SK-N-SH (cell line): ENCODE measurements at regions not wholly inside any gene's neighbourhood (a gene's known extent, or its start where the extent isn't known, plus 50 kb on each side); places are given as distances from the start of the nearest gene placed in this dataset.

ENCODE experiments used
- CTCF ChIA-PET: fragments of 300-600, 350-600 bp; formaldehyde crosslinking; extraction: SDS; loops from one replicate; lab custom pipeline; 2021; lab: Yijun Ruan, JAX
- POLR2A ChIA-PET: fragments of 350-600 bp; sonication (Branson Sonifier 250); formaldehyde crosslinking; extraction: SDS; loops from one replicate; lab custom pipeline; 2020; ENCODE audit warnings: antibody characterized with exemption, inconsistent platforms; lab: Yijun Ruan, JAX
- DNase-seq: peaks from one replicate; pipeline ENCODE4 v3.0.0; 2012
- H2AFZ ChIP-seq: fragments of 200-600 bp; sonication (generic); 2 replicates; pipeline ENCODE4 v1.8.1; 2016; ENCODE audit warnings: antibody characterized with exemption, mild to moderate bottlenecking, low read depth
- H3F3A ChIP-seq: fragments of 200-600 bp; sonication (generic); replicated peaks from 2 replicates; pipeline ENCODE3; 2016; ENCODE audit warnings: antibody characterized with exemption, mild to moderate bottlenecking; ENCODE audit not compliant: insufficient read depth
- H3K27ac ChIP-seq, 2 experiments: fragments of 200-500 bp in 1 of 2; fragments of 200-600 bp in 1 of 2; sonication (Bioruptor generic) in 1 of 2; sonication (generic), shearing (Covaris generic) in 1 of 2; 2 replicates each; pipeline versions ENCODE4 v1.5.1 to v1.6.1; 2014 to 2016; ENCODE audit warnings: low read depth in 2 of 2, inconsistent platforms in 1 of 2, low read length in 1 of 2, mild to moderate bottlenecking in 1 of 2, mixed read lengths in 1 of 2
- H3K27me3 ChIP-seq: fragments of 200-600 bp; sonication (generic), shearing (Covaris generic); 2 replicates; pipeline ENCODE4 v1.6.1; 2016; ENCODE audit warnings: mixed run types; ENCODE audit not compliant: insufficient read depth
- H3K36me3 ChIP-seq, 2 experiments: fragments of 200-500 bp in 1 of 2; fragments of 200-600 bp in 1 of 2; sonication (Bioruptor generic) in 1 of 2; sonication (generic) in 1 of 2; replicated peaks in 1 of 2; 2 replicates each; pipeline versions ENCODE3 to v1.5.1; 2014 to 2016; ENCODE audit warnings: low read length in 1 of 2, mild to moderate bottlenecking in 1 of 2; ENCODE audit not compliant: insufficient read depth in 2 of 2, control insufficient read depth in 1 of 2
- H3K4me1 ChIP-seq, 2 experiments: fragments of 200-500 bp in 1 of 2; fragments of 200-600 bp in 1 of 2; sonication (Bioruptor generic) in 1 of 2; sonication (generic), shearing (Covaris generic) in 1 of 2; 2 replicates each; pipeline versions ENCODE4 v1.5.1 to v1.6.1; 2014 to 2016; ENCODE audit warnings: low read depth in 1 of 2, low read length in 1 of 2, mixed run types in 1 of 2; ENCODE audit not compliant: insufficient read depth in 2 of 2, control insufficient read depth in 1 of 2
- H3K4me2 ChIP-seq: fragments of 200-600 bp; sonication (generic), shearing (Covaris generic); 2 replicates; pipeline ENCODE4 v1.6.1; 2017; ENCODE audit warnings: mixed run types
- H3K4me3 ChIP-seq, 2 experiments: fragments of 200-500 bp in 1 of 2; fragments of 200-600 bp in 1 of 2; sonication (Bioruptor generic) in 1 of 2; sonication (generic), shearing (Covaris generic) in 1 of 2; 2 replicates each; pipeline versions ENCODE4 v1.5.1 to v1.8.1; 2014 to 2016; ENCODE audit warnings: low read depth in 2 of 2, inconsistent platforms in 1 of 2, low read length in 1 of 2, mild to moderate bottlenecking in 1 of 2, mixed read lengths in 1 of 2, moderate library complexity in 1 of 2
- H3K79me2 ChIP-seq: fragments of 200-600 bp; sonication (generic); 2 replicates; pipeline ENCODE4 v1.8.1; 2017; ENCODE audit warnings: mild to moderate bottlenecking; ENCODE audit not compliant: insufficient read depth
- H3K9ac ChIP-seq: fragments of 200-600 bp; sonication (generic); 2 replicates; pipeline ENCODE4 v1.6.1; 2017; ENCODE audit warnings: mixed run types
- H3K9me2 ChIP-seq: fragments of 200-600 bp; sonication (generic); 2 replicates; pipeline ENCODE4 v1.6.1; 2017; ENCODE audit warnings: mixed run types
- H3K9me3 ChIP-seq: fragments of 200-600 bp; sonication (generic); 2 replicates; pipeline ENCODE4 v1.6.1; 2017; ENCODE audit warnings: mixed run types, mild to moderate bottlenecking, moderate library complexity
- H4K20me1 ChIP-seq: fragments of 200-600 bp; sonication (generic); 2 replicates; pipeline ENCODE4 v1.6.1; 2017; ENCODE audit warnings: mild to moderate bottlenecking, mixed run types; ENCODE audit not compliant: insufficient read depth
- CHD2 ChIP-seq: fragments of 150-350 bp; IDR thresholded peaks from 2 replicates; pipeline ENCODE4 v1.6.1; 2018; ENCODE audit warnings: low read length; ENCODE audit not compliant: partially characterized antibody
- EP300 ChIP-seq, 2 experiments: IDR thresholded peaks; 2 replicates each; pipeline versions ENCODE4 v1.4.0 to v1.6.1; 2012; ENCODE audit warnings: borderline replicate concordance in 1 of 2, low read depth in 1 of 2, low read length in 1 of 2
- FOSL2 ChIP-seq: IDR thresholded peaks from 2 replicates; pipeline ENCODE4 v1.4.0; 2012; ENCODE audit warnings: low read depth, mild to moderate bottlenecking, moderate library complexity, borderline replicate concordance
- FOXJ3 ChIP-seq: sonication (generic); formaldehyde crosslinking; IDR thresholded peaks from 2 replicates; pipeline ENCODE4 v1.5.1; 2020; ENCODE audit warnings: mild to moderate bottlenecking, missing genetic modification reagents
- GATA2 ChIP-seq: sonication (generic); formaldehyde crosslinking; IDR thresholded peaks from 2 replicates; pipeline ENCODE4 v1.5.0; 2020; ENCODE audit warnings: mild to moderate bottlenecking, missing genetic modification reagents
- JUND ChIP-seq: IDR thresholded peaks from 2 replicates; pipeline ENCODE4 v1.4.0; 2012
- MEF2A ChIP-seq: IDR thresholded peaks from 2 replicates; pipeline ENCODE4 v1.4.0; 2012; ENCODE audit warnings: low read depth, borderline replicate concordance
- NFIC ChIP-seq: IDR thresholded peaks from 2 replicates; pipeline ENCODE4 v1.4.0; 2012; ENCODE audit warnings: borderline replicate concordance
- NRF1 ChIP-seq: IDR thresholded peaks from 2 replicates; pipeline ENCODE4 v1.6.1; 2012; ENCODE audit warnings: low read depth, mild to moderate bottlenecking, low read length
- POLR2AphosphoS5 ChIP-seq: IDR thresholded peaks from 2 replicates; pipeline ENCODE4 v1.6.1; 2012; ENCODE audit warnings: low read depth, low read length
- SIN3A ChIP-seq: IDR thresholded peaks from 2 replicates; pipeline ENCODE4 v1.6.1; 2012; ENCODE audit warnings: low read depth, mild to moderate bottlenecking, low read length, moderate library complexity, borderline replicate concordance
- SMC3 ChIP-seq: IDR thresholded peaks from 2 replicates; pipeline ENCODE4 v1.6.1; 2012; ENCODE audit warnings: low read depth, low read length, improper control_type of control experiment
- TCF12 ChIP-seq: IDR thresholded peaks from 2 replicates; pipeline ENCODE4 v1.4.0; 2012
- TEAD4 ChIP-seq: IDR thresholded peaks from 2 replicates; pipeline ENCODE4 v1.4.0; 2012; ENCODE audit warnings: mild to moderate bottlenecking, borderline replicate concordance; ENCODE audit not compliant: insufficient read depth
- WGBS: methylation state at CpG from one replicate; pipeline ENCODE4 v1.1.6; 2017; ENCODE audit warnings: low lambda C conversion rate; 5-methylcytosine and 5-hydroxymethylcytosine counted together
- TF ChIP-seq, protein P1 (sequence below): IDR thresholded peaks from 2 replicates; pipeline ENCODE4 v1.4.0; 2012; ENCODE audit warnings: low read depth, borderline replicate concordance
- TF ChIP-seq, protein P2 (sequence below): IDR thresholded peaks from 2 replicates; pipeline ENCODE4 v1.4.0; 2012; ENCODE audit warnings: low read depth
- TF ChIP-seq, protein P3 (sequence below): IDR thresholded peaks from 2 replicates; pipeline ENCODE4; 2012

DNA sequence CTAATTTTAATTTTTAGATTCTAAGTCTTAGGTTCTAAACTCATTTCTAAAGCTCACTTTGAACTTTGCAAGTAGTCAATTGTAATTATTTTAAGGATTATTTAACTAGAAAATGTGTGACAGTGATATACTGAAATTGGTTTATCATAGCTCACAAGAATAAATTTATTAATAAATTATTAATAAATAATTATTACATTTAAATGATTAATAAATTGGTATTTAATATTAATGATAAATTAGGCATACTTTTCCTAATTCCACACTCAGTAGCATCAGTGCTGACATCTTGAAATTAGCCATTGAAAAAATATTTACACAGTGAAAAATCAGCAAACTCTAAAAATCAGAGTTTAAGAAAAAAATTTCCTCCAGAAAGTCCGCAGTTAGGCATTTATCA lies 433.7 kb downstream of the FIGN start:
- Histone ChIP-seq H3K4me2 (no peak overlapping the region), H3K36me3 (no peaks in the 10 kb centered on the region), H3K4me3 (no peak overlapping the region), H4K20me1 (no peaks in the 10 kb centered on the region), H3K9ac (no peak overlapping the region), H3K4me1 (no peaks in the 10 kb centered on the region), H3K27ac (no peak overlapping the region), H3K9me3 (no peaks in the 10 kb centered on the region), H2AFZ (no peak overlapping the region), H3K27me3 (no peaks in the 10 kb centered on the region), H3K79me2 (no peaks in the 10 kb centered on the region), H3F3A (no peaks in the 10 kb centered on the region), H3K9me2 (peaks cover 4% of the 10 kb centered on the region; the same call in 1 of the 2 replicates)
- TF ChIP-seq, protein P1, sequence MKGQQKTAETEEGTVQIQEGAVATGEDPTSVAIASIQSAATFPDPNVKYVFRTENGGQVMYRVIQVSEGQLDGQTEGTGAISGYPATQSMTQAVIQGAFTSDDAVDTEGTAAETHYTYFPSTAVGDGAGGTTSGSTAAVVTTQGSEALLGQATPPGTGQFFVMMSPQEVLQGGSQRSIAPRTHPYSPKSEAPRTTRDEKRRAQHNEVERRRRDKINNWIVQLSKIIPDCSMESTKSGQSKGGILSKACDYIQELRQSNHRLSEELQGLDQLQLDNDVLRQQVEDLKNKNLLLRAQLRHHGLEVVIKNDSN, result no peak
- TF ChIP-seq POLR2AphosphoS5 (no peak), NFIC (no peak), EP300 (IDR thresholded peaks at IDR 0.05; ENCODE audit: borderline replicate concordance in 1 of 2, low read depth in 1 of 2, low read length in 1 of 2) (no peak), CHD2 (no peak), GATA2 (CRISPR knock-in tag) (no peak), TCF12 (no peak), JUND (no peak), SMC3 (no peak), TEAD4 (no peak), FOSL2 (no peak), MEF2A (no peak), SIN3A (no peak), FOXJ3 (CRISPR knock-in tag) (no peak)
- TF ChIP-seq, protein P2, sequence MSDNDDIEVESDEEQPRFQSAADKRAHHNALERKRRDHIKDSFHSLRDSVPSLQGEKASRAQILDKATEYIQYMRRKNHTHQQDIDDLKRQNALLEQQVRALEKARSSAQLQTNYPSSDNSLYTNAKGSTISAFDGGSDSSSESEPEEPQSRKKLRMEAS, result no peak
- TF ChIP-seq, protein P3, sequence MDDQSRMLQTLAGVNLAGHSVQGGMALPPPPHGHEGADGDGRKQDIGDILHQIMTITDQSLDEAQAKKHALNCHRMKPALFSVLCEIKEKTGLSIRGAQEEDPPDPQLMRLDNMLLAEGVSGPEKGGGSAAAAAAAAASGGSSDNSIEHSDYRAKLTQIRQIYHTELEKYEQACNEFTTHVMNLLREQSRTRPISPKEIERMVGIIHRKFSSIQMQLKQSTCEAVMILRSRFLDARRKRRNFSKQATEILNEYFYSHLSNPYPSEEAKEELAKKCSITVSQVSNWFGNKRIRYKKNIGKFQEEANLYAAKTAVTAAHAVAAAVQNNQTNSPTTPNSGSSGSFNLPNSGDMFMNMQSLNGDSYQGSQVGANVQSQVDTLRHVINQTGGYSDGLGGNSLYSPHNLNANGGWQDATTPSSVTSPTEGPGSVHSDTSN, result no peak
- WGBS, result 61% methylated on average over 1 of the region's 1 CpG
- POLR2A ChIA-PET, result no interaction called here
- CTCF ChIA-PET, result interaction anchor here (1.0 kb wide), 1 partner anchor 1273 kb away, joined by 3 read pairs; no protein-coding TSS in a partner anchor
- no peak for DNase-seq

DNA sequence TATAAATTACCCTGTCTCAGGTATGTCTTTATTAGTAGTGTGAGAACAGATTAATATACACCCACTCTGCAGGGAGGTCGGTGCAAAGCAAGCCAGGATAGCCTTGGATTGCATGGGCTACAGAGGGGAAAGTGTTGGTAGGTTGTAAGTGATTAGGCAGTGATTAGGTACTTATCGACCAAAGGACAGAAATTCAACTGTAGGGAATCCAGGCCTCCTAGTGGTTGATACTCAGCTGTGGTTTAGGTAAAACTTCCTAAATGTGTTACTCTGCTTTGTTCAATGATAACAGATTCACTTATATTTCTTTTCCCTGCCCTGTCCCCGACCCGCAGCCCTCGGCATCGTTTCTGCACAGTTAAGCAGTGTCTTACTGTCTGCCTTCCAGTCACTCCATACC lies 444.0 kb downstream of the FIGN start:
- Histone ChIP-seq H4K20me1 (no peaks in the 10 kb centered on the region), H2AFZ (no peak overlapping the region), H3K27ac (no peak overlapping the region), H3K27me3 (no peaks in the 10 kb centered on the region), H3K79me2 (no peaks in the 10 kb centered on the region), H3K36me3 (no peaks in the 10 kb centered on the region), H3K9ac (no peak overlapping the region), H3K4me2 (no peak overlapping the region), H3K9me2 (no peaks in the 10 kb centered on the region), H3K4me1 (no peaks in the 10 kb centered on the region), H3F3A (no peaks in the 10 kb centered on the region), H3K9me3 (no peaks in the 10 kb centered on the region), H3K4me3 (no peak overlapping the region)
- ChIA-PET CTCF (no interaction called here), POLR2A (no interaction called here)
- no peak for TF ChIP-seq MEF2A
- no peak for TF ChIP-seq NRF1
- TF ChIP-seq EP300 (IDR thresholded peaks at IDR 0.05; ENCODE audit: borderline replicate concordance in 1 of 2, low read depth in 1 of 2, low read length in 1 of 2), result no peak
- DNase-seq, result no peak
- 57% methylated on average over 6 of the region's 6 CpGs for WGBS
